Gastroesophageal sphincter (tissue), 4 donors: ENCODE measurements at regions not wholly inside any gene's neighbourhood (a gene's known extent, or its start where the extent isn't known, plus 50 kb on each side); places are given as distances from the start of the nearest gene placed in this dataset.

ENCODE experiments used
- ATAC-seq: fragments of 150-250 bp; one replicate; pipeline ENCODE4 v1.9.1; 2016; ENCODE audit warnings: mild to moderate bottlenecking, moderate library complexity
- H3K27ac ChIP-seq, 4 donors: fragments of 200-600 bp; sonication (generic) in 3 of 4; 1 replicate in 3 of 4; 2 replicates in 1 of 4; pipeline ENCODE4 v1.5.1; 2016 to 2019
- H3K27me3 ChIP-seq: fragments of 200-600 bp; sonication (generic); one replicate; pipeline ENCODE4 v1.5.1; 2019
- H3K36me3 ChIP-seq, 2 donors: fragments of 200-600 bp; sonication (generic); one replicate each; pipeline ENCODE4 v1.5.1; 2019; ENCODE audit warnings: control low read depth in 1 of 2
- H3K4me1 ChIP-seq, 3 donors: fragments of 200-600 bp; sonication (generic); 1 replicate in 2 of 3; 2 replicates in 1 of 3; pipeline ENCODE4 v1.5.1; 2016 to 2019; ENCODE audit warnings: control low read depth in 2 of 3
- H3K4me3 ChIP-seq, 2 donors: fragments of 200-600 bp; sonication (generic); one replicate each; pipeline ENCODE4 v1.5.1; 2019; ENCODE audit warnings: mild to moderate bottlenecking in 1 of 2, moderate library complexity in 1 of 2
- H3K9me3 ChIP-seq, 3 donors: fragments of 200-600 bp; sonication (generic); one replicate each; pipeline ENCODE4 v1.5.1; 2017 to 2019; ENCODE audit warnings: control low read depth in 2 of 3
- EP300 ChIP-seq: sonication (generic); formaldehyde crosslinking; IDR thresholded peaks from one replicate; pipeline ENCODE4 v1.6.1; 2017; ENCODE audit warnings: antibody characterized with exemption, mild to moderate bottlenecking
- POLR2A ChIP-seq, 2 donors: fragments of 450-650 bp; IDR thresholded peaks; one replicate each; pipeline ENCODE4 v1.6.1; 2017; ENCODE audit warnings: antibody characterized with exemption in 2 of 2, mild to moderate bottlenecking in 2 of 2, moderate library complexity in 1 of 2
- POLR2AphosphoS5 ChIP-seq: sonication (generic); formaldehyde crosslinking; IDR thresholded peaks from one replicate; pipeline ENCODE4 v1.6.1; 2017; ENCODE audit warnings: antibody characterized with exemption
- WGBS, 2 donors: methylation state at CpG; one replicate each; pipeline ENCODE4 v1.1.5; 2018; ENCODE audit warnings: low coverage in 1 of 2; 5-methylcytosine and 5-hydroxymethylcytosine counted together
- TF ChIP-seq, protein P1 (sequence below), 4 experiments: fragments of 200-600 bp in 2 of 4; fragments of 450-650 bp in 2 of 4; sonication (generic) in 1 of 4; IDR thresholded peaks; one replicate each; pipeline ENCODE4 v1.5.1; 2017 to 2019; ENCODE audit warnings: antibody characterized with exemption in 4 of 4, mild to moderate bottlenecking in 2 of 4, moderate library complexity in 2 of 4

DNA sequence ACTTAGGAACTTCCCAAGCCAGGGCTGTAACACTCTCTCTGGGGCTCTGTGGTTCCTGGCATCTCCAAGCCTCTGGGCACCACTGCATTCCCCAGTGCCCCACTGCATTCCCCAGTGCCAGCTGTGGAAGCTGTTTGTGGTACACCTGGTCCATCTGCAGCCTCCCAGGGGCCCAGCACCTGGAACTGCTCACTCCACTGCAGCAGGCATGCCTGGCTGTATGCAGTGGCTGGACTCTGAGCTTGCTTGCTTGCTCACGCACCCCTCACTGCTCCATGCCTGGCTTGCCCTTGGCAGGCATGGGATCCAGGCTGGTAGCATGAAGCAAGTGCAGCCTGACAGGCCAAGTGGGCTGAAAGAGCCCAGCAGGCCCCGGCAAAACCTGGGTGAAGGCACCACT lies 512.1 kb downstream of the SQOR start:
- no peak overlapping the region for H3K4me3 ChIP-seq
- no peak for ATAC-seq
- no peaks in the 10 kb centered on the region for H3K27me3 ChIP-seq
- TF ChIP-seq POLR2A (IDR thresholded peaks at IDR 0.05) (no peak), POLR2AphosphoS5 (no peak), EP300 (no peak)
- TF ChIP-seq, protein P1, sequence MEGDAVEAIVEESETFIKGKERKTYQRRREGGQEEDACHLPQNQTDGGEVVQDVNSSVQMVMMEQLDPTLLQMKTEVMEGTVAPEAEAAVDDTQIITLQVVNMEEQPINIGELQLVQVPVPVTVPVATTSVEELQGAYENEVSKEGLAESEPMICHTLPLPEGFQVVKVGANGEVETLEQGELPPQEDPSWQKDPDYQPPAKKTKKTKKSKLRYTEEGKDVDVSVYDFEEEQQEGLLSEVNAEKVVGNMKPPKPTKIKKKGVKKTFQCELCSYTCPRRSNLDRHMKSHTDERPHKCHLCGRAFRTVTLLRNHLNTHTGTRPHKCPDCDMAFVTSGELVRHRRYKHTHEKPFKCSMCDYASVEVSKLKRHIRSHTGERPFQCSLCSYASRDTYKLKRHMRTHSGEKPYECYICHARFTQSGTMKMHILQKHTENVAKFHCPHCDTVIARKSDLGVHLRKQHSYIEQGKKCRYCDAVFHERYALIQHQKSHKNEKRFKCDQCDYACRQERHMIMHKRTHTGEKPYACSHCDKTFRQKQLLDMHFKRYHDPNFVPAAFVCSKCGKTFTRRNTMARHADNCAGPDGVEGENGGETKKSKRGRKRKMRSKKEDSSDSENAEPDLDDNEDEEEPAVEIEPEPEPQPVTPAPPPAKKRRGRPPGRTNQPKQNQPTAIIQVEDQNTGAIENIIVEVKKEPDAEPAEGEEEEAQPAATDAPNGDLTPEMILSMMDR (IDR thresholded peaks at IDR 0.05) = no peak
- H3K4me1 ChIP-seq = no peaks in the 10 kb centered on the region
- WGBS, 2 donors = no CpG with 5 or more reads among the region's 2 CpGs
- peaks cover 0 to 11% (median 0%) of the 10 kb centered on the region in 3 donors for H3K9me3 ChIP-seq
- no peaks in the 10 kb centered on the region for H3K36me3 ChIP-seq
- H3K27ac ChIP-seq = no peak overlapping the region

DNA sequence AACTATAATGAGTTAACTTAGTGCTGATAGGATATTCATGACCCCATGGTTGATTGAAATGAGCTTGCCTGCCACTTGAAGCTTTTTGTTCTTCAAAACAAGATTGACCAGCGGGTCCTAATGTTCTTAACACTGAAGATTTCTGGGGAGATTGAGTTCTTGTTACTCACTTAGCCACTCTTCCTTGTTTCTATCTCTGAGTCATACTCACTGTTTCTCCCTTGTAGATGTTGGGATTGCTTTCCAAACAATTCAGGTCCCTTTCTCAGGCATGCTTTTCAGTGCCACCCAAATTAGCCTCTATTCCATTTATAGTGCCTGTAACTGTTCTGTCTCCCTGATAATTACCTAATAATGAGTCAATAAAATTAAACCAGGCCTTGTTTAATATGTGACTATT lies 517.0 kb downstream of the SQOR start:
- no peaks in the 10 kb centered on the region for H3K27me3 ChIP-seq
- H3K36me3 ChIP-seq = no peaks in the 10 kb centered on the region
- no peak overlapping the region for H3K27ac ChIP-seq
- no peaks in the 10 kb centered on the region for H3K4me1 ChIP-seq
- no peak for TF ChIP-seq EP300
- TF ChIP-seq, protein P1 (IDR thresholded peaks at IDR 0.05) = no peak
- no peak for TF ChIP-seq POLR2AphosphoS5
- no peak for TF ChIP-seq POLR2A (IDR thresholded peaks at IDR 0.05)
- H3K9me3 ChIP-seq = peaks cover 0 to 3% (median 0%) of the 10 kb centered on the region in 3 donors
- WGBS, 2 donors = 86 to 89% methylated on average over 1 of the region's 1 CpG
- ATAC-seq = no peak
- H3K4me3 ChIP-seq = no peak overlapping the region

DNA sequence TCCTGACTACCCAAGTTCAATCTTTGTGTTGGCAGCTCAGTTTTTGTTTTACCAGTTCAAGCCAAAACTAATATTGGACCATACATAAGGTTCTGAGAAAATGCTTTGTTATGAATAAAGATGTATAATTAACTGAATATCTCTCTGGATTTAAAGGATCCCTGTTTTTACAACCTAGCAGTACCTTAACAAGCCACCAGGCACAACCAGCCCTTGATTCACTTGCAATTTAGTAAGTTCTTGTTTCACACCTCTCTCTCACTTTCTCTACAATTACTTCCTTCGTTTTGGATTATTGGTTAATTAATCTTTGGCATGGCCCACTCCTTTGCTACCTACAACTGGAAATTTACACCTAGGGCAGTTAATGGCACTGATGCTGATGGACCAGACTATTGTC lies 531.9 kb downstream of the SQOR start:
- Histone ChIP-seq H3K36me3 (no peaks in the 10 kb centered on the region), H3K27ac (no peak overlapping the region), H3K27me3 (no peaks in the 10 kb centered on the region), H3K9me3 (peaks cover 0 to 32% (median 0%) of the 10 kb centered on the region in 3 donors), H3K4me1 (no peaks in the 10 kb centered on the region), H3K4me3 (no peak overlapping the region)
- TF ChIP-seq EP300 (no peak), POLR2AphosphoS5 (no peak), POLR2A (IDR thresholded peaks at IDR 0.05) (no peak)
- TF ChIP-seq, protein P1 (IDR thresholded peaks at IDR 0.05) = no peak
- no peak for ATAC-seq
- WGBS, 2 donors = 21 to 64% methylated on average over 1 of the region's 1 CpG

DNA sequence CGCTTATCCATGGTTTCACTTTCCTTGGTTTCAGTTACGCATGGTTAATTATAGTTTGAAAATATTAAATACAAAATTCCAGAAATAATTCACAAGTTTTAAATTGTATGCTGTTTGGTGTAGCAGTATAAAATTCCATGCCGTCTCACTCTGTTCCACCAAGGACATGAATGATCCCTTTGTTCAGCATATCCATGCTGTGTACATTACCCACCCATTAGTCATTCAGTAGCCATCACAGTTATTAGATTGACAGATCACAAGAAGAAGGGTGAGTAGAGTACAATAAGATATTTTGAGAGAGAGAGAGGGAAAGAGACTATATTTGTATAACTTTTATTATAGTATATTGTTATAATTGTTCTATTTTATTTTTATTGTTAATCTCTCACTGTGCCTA lies 535.5 kb downstream of the SQOR start:
- Histone ChIP-seq H3K4me1 (no peaks in the 10 kb centered on the region), H3K9me3 (peaks cover 0 to 25% (median 0%) of the 10 kb centered on the region in 3 donors), H3K27ac (no peak overlapping the region), H3K27me3 (no peaks in the 10 kb centered on the region), H3K4me3 (no peak overlapping the region), H3K36me3 (no peaks in the 10 kb centered on the region)
- no peak for ATAC-seq
- TF ChIP-seq POLR2A (IDR thresholded peaks at IDR 0.05) (no peak), POLR2AphosphoS5 (no peak), EP300 (no peak)
- TF ChIP-seq, protein P1 (IDR thresholded peaks at IDR 0.05) = no peak
- WGBS, 2 donors = 80 to 84% methylated on average over 3 of the region's 3 CpGs

DNA sequence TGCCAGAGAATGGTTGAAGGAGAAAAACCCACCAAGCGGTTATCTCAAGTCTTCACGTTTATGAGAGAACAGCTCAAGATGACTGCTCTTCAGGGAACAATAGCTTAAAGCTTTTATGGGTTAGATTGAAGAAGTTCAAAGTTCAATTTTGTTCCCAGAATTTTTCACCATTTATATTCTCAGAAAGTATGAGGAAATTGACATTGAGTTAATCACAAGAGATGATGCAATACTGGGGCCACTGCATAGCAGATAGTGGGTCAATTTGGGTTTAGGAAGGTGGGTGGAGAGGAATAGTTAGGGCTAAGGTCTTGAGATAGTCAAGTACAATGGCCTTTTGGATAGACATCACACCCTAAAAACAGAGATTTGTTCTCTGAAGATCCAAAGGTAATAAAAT lies 539.3 kb downstream of the SQOR start:
- peaks cover 0 to 25% (median 0%) of the 10 kb centered on the region in 3 donors for H3K9me3 ChIP-seq
- H3K27ac ChIP-seq = no peak overlapping the region
- 85 to 86% methylated on average over 2 of the region's 2 CpGs for WGBS, 2 donors
- no peak overlapping the region for H3K4me3 ChIP-seq
- TF ChIP-seq POLR2A (IDR thresholded peaks at IDR 0.05) (no peak), EP300 (no peak), POLR2AphosphoS5 (no peak)
- TF ChIP-seq, protein P1 (IDR thresholded peaks at IDR 0.05) = no peak
- no peaks in the 10 kb centered on the region for H3K27me3 ChIP-seq
- no peaks in the 10 kb centered on the region for H3K36me3 ChIP-seq
- no peaks in the 10 kb centered on the region for H3K4me1 ChIP-seq
- no peak for ATAC-seq
